ENCODE measurements at regions not wholly inside any gene's neighbourhood (a gene's known extent, or its start where the extent isn't known, plus 50 kb on each side); places are given as distances from the start of the nearest gene placed in this dataset.

GRCh38 chr5:167770461-167770860 is 521.0 kb upstream of the WWC1 start:
- no peak for TF ChIP-seq CTCF (conservative IDR thresholded peaks at IDR 0.05)
- Histone ChIP-seq H3K9ac (ENCODE audit: extremely low read depth, low read length, poor library complexity, severe bottlenecking) (no peak overlapping the region), H3K27me3 (ENCODE audit: control insufficient read depth, insufficient read depth, low read length, poor library complexity, severe bottlenecking) (no peaks in the 10 kb centered on the region), H3K36me3 (ENCODE audit: control insufficient read depth, insufficient read depth, low read length) (no peaks in the 10 kb centered on the region), H3K4me3 (ENCODE audit: low read length) (no peak overlapping the region), H3K4me1 (ENCODE audit: control insufficient read depth, insufficient read depth, low read length) (no peaks in the 10 kb centered on the region), H3K9me3 (ENCODE audit: control insufficient read depth, low read length) (peaks cover 25% of the 10 kb centered on the region), H3K27ac (ENCODE audit: low read depth, low read length) (no peak overlapping the region)
- peaks cover 4% of the 10 kb centered on the region for H3K36me3 Mint-ChIP-seq (ENCODE audit: low read depth)
- DNase-seq: no peak
- H3K27me3 Mint-ChIP-seq (ENCODE audit: insufficient read depth): no peaks in the 10 kb centered on the region
- no peak overlapping the region for H3K27ac Mint-ChIP-seq
- WGBS, 2 experiments (ENCODE audit: insufficient coverage in 1 of 2, insufficient read length in 1 of 2): 91 to 93% methylated on average over 4 to 5 of the region's 5 CpGs
- no peak overlapping the region for H3K4me3 Mint-ChIP-seq
- H3K9me3 Mint-ChIP-seq: peaks cover 6% of the 10 kb centered on the region
- H3K4me1 Mint-ChIP-seq: no peaks in the 10 kb centered on the region

DNA sequence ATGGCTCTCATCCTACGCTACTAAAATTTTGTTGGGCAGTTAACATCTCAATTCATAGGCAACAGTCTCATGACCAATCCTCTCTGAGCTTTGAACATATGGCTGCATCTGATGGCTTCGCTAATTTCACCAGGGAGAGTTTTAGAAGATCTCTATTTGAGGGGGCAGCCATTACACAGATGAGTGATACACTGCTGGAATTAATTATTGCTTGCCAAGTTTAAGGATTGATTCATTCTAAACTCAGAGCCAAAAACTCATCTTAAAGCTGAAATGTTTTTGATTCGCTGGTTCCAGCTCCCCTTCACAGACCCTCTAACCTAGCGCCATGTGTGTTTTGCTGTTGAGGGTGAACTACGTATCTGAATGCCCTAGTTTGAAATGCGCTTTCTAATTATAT is 519.9 kb upstream of the WWC1 start:
- Mint-ChIP-seq H3K36me3 (ENCODE audit: low read depth) (peaks cover 4% of the 10 kb centered on the region), H3K27ac (no peak overlapping the region)
- 98 to 100% methylated on average over 1 to 6 of the region's 6 CpGs for WGBS, 2 experiments (ENCODE audit: insufficient coverage in 1 of 2, insufficient read length in 1 of 2)

DNA sequence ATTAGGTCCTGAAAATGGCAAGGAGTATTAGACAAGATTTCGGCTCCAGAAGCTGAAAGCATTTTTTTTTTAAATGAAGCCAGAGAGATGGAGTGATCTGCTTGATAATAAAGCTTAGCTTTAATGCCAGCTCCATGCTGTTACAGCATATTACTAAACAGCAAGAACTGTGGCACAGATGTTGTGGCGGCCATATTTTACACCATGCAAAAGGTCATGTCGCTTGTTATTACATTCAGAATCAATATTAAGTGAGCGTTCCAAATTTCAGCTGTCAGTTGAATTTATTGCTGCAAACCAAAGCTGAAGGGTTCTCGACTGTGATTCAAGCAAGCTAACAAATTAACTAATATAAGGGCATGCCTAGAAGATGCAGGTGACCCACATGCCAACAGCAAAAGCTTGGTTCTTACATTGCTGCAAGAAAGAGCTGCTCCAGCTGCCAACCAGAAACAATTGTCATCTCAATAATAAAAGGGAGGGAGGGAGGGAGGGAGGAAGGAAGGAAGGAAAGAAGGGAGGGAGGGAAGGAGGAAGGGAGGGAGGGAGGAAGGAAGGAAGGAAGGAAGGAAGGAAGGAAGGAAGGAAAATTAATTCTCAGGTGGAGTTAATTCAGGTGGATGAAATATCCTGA is 517.7 kb upstream of the WWC1 start:
- Mint-ChIP-seq H3K27ac (no peak overlapping the region), H3K4me1 (no peaks in the 10 kb centered on the region), H3K9me3 (peaks cover 6% of the 10 kb centered on the region), H3K36me3 (ENCODE audit: low read depth) (peaks cover 4% of the 10 kb centered on the region), H3K4me3 (no peak overlapping the region), H3K27me3 (ENCODE audit: insufficient read depth) (no peaks in the 10 kb centered on the region)
- H3K27me3 ChIP-seq (ENCODE audit: control insufficient read depth, insufficient read depth, low read length, poor library complexity, severe bottlenecking): no peaks in the 10 kb centered on the region
- DNase-seq: no peak
- no peak overlapping the region for H3K27ac ChIP-seq (ENCODE audit: low read depth, low read length)
- no peak for TF ChIP-seq CTCF (conservative IDR thresholded peaks at IDR 0.05)
- H3K9me3 ChIP-seq (ENCODE audit: control insufficient read depth, low read length): peaks cover 20% of the 10 kb centered on the region
- H3K4me3 ChIP-seq (ENCODE audit: low read length): no peak overlapping the region
- H3K9ac ChIP-seq (ENCODE audit: extremely low read depth, low read length, poor library complexity, severe bottlenecking): no peak overlapping the region
- H3K36me3 ChIP-seq (ENCODE audit: control insufficient read depth, insufficient read depth, low read length): no peaks in the 10 kb centered on the region
- 92% methylated on average over 4 to 5 of the region's 5 CpGs for WGBS, 2 experiments (ENCODE audit: insufficient coverage in 1 of 2, insufficient read length in 1 of 2)
- no peaks in the 10 kb centered on the region for H3K4me1 ChIP-seq (ENCODE audit: control insufficient read depth, insufficient read depth, low read length)

More for the DNA sequence above, 519.9 kb upstream of the WWC1 start:
- H3K27me3 ChIP-seq (ENCODE audit: control insufficient read depth, insufficient read depth, low read length, poor library complexity, severe bottlenecking): no peaks in the 10 kb centered on the region
- H3K9me3 ChIP-seq (ENCODE audit: control insufficient read depth, low read length): peaks cover 25% of the 10 kb centered on the region
- H3K4me1 ChIP-seq (ENCODE audit: control insufficient read depth, insufficient read depth, low read length): no peaks in the 10 kb centered on the region
- DNase-seq: no peak
- no peaks in the 10 kb centered on the region for H3K4me1 Mint-ChIP-seq
- H3K27ac ChIP-seq (ENCODE audit: low read depth, low read length): no peak overlapping the region
- H3K27me3 Mint-ChIP-seq (ENCODE audit: insufficient read depth): no peaks in the 10 kb centered on the region
- H3K4me3 Mint-ChIP-seq: no peak overlapping the region
- H3K36me3 ChIP-seq (ENCODE audit: control insufficient read depth, insufficient read depth, low read length): no peaks in the 10 kb centered on the region
- no peak overlapping the region for H3K9ac ChIP-seq (ENCODE audit: extremely low read depth, low read length, poor library complexity, severe bottlenecking)
- no peak overlapping the region for H3K4me3 ChIP-seq (ENCODE audit: low read length)
- peaks cover 6% of the 10 kb centered on the region for H3K9me3 Mint-ChIP-seq
- TF ChIP-seq CTCF (conservative IDR thresholded peaks at IDR 0.05): no peak

Measured in endodermal cell (in vitro differentiated cells).